Posterior cingulate gyrus (tissue), 11 donors: ENCODE measurements at regions not wholly inside any gene's neighbourhood (a gene's known extent, or its start where the extent isn't known, plus 50 kb on each side); places are given as distances from the start of the nearest gene placed in this dataset.

Source experiments
- DNase-seq, 10 donors: peaks; one replicate each; pipeline versions ENCODE4 v3.0.0 to v3.0.0-alpha.2; 2020 to 2021; ENCODE audit warnings: mixed read lengths in 3 of 10
- intact Hi-C: fragments of 100-400 bp; cut with DNase I; formaldehyde crosslinking; loops from one replicate; pipeline ENCODE4 v1.15.1; 2023

- intact Hi-C loops, result no loop called here
- DNase-seq, result no peak
These were observed 662.3 kb downstream of the CCSER2 start for GRCh38 chr10:84990713-84991112.

DNA sequence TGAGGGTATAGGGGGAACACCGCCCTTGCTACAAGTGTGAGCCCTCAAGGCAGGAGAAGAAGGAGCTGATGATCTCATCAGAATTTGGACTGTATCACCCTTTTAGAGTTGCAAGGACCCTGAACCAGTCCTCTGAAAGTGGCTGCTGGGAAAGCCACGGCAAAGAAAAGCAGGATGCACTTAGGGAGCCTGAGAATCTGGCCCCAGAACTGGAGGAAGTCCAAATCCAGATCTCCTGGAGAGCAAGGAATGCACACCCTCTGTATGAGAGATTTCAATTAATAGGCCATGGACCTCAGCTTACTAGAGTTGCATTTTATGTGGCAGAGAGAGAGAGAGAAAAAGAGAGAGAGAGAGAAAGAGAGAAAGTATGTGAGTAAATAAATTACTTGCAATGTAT is 662.9 kb downstream of the CCSER2 start:
- intact Hi-C loops, result no loop called here
- DNase-seq, result no peak

DNA sequence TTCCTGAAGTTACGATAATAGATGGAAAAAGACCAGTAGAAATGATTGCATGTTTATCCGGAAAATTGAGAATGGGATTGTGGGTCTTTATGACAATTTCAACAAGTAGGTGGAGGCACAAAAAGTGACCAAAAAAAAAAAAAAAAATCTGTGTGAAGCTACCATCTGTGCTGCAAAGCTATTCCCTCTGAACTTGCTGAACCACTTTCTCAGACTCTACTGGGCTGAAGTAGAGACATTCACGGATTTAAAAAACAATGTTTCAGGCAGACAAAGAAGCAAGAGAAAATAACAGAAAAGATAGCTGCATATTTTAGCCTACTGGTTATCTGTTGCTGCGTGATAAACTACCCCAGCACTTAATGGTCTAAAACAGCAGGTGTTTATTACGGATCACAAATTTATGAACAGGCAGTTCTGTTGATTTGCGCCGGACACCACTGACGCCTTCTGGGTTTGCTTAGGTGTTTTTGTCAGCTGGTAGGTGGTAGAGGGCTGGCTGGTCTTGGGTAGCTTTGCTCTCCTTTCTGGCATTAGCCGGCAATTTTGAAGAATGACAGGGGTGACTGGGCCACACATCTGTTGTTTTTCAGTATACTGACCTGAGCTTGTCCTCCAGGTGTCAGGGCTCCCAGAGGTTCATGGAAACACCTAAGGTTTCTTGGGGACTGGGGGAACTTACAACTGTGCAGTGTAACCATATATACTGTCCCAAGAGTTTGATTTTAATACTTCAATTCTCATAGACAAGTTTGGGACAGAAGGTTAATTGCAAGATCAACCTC is 665.1 kb downstream of the CCSER2 start:
- intact Hi-C loops, result no loop called here
- DNase-seq, result no peak

- intact Hi-C loops, result no loop called here
- DNase-seq, result no peak
These were observed 666.3 kb downstream of the CCSER2 start for GRCh38 chr10:84994722-84995121.

GRCh38 chr10:84996580-84996979 is 668.2 kb downstream of the CCSER2 start:
- DNase-seq, result no peak

DNA sequence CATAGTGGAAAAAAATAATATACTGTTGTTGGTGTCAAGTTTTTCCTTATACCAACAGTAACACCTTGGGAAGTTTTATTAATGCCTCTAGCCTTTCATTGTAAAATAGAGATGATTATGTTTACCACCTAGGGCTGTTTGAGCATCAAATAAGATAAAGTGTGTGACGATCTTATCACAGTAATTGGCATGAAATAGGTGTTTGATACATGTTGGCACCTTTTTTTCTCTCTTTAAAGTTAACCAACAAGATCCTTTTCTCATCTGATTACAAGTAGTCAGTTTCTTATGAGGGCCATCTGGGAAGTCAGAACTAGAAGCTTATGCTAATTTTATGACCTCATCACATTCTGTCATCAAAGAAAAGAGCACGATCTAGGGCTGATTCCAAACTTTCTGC is 669.5 kb downstream of the CCSER2 start:
- intact Hi-C loops, result no loop called here
- no peak for DNase-seq

More at GRCh38 chr10:84996580-84996979, 668.2 kb downstream of the CCSER2 start:
- intact Hi-C loops, result no loop called here

DNA sequence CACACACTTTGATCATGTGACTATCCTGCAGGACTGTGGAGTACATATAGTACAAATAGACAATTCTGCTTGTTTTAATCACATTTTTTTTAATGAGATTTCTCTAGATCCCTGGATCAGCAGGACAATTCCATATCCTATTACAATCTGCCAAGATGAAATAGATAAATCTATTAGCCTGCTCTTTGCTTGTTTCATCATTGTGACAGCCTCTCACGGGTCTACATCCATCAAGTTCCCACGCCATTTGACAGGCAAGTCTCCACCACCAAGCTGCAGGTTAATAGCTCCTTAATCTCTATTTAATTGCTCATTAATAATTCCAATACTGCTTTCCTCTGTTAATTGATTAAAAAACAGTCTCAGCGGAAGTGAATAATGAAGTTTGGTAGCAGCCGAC is 671.5 kb downstream of the CCSER2 start:
- DNase-seq, result no peak
- intact Hi-C loops, result no loop called here

GRCh38 chr10:85003083-85003482 is 674.7 kb downstream of the CCSER2 start:
- intact Hi-C loops, result no loop called here
- no peak for DNase-seq

- intact Hi-C loops, result no loop called here
- DNase-seq, result no peak
These were observed 680.2 kb downstream of the CCSER2 start for GRCh38 chr10:85008488-85009184.

DNA sequence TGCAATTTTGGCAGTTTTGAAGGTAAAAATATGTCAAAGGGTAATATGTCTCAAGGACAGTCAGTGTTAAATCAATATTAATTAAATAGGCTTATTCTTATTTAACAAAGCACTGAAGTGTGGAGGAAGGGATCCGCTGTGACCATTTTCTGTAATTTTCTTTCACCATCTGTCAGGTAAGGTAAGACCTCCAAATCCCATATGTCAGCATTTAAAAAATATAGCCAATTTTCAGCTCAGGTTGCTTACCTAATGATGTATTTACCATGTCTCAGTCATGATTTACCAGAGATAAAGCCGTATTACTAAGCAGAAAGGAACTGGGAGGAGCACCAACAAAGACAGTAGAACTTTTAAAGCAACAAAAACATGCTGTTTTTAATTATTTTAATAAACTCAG is 683.9 kb downstream of the CCSER2 start:
- DNase-seq, result no peak
- intact Hi-C loops, result no loop called here

DNA sequence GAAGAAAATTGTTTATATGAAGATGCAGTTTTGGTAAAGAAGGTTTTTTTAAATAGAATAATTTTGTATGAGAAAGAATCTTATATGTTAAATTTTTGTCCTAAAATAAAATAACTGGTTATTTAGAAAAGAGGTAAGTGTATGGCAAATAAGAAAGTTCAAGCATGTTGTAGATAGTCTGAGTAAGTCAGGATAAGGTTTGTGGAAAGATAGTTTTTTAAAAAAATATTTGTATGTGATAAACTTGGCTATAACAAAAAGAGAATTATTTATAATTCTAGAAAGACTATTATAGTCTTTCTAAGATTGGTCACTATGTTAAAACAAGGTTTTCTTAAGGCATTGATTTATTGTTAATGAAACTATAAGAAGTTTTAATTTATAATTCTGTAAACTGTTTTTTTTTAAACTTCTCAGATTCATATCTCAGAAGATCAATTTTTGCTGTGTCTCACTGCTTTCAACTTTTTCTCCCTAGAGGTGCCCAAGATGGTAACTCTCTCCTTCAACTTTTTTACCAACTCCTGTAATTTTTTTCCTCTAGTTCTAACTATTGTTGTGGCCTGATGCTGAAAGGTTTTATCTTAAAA is 698.6 kb downstream of the CCSER2 start:
- no peak for DNase-seq
- intact Hi-C loops, result no loop called here

- no peak for DNase-seq
- intact Hi-C loops, result no loop called here
These were observed 704.6 kb downstream of the CCSER2 start for GRCh38 chr10:85032981-85033380.

- DNase-seq, result no peak
- intact Hi-C loops, result no loop called here
These were observed 708.3 kb downstream of the CCSER2 start for GRCh38 chr10:85036661-85037060.

- intact Hi-C loops, result no loop called here
- no peak for DNase-seq
These were observed 710.9 kb downstream of the CCSER2 start for GRCh38 chr10:85039311-85039710.

- no peak for DNase-seq
- intact Hi-C loops, result no loop called here
These were observed 714.8 kb downstream of the CCSER2 start for GRCh38 chr10:85043207-85043606.

- no peak for DNase-seq
- intact Hi-C loops, result no loop called here
These were observed 716.7 kb downstream of the CCSER2 start for GRCh38 chr10:85045046-85045445.

DNA sequence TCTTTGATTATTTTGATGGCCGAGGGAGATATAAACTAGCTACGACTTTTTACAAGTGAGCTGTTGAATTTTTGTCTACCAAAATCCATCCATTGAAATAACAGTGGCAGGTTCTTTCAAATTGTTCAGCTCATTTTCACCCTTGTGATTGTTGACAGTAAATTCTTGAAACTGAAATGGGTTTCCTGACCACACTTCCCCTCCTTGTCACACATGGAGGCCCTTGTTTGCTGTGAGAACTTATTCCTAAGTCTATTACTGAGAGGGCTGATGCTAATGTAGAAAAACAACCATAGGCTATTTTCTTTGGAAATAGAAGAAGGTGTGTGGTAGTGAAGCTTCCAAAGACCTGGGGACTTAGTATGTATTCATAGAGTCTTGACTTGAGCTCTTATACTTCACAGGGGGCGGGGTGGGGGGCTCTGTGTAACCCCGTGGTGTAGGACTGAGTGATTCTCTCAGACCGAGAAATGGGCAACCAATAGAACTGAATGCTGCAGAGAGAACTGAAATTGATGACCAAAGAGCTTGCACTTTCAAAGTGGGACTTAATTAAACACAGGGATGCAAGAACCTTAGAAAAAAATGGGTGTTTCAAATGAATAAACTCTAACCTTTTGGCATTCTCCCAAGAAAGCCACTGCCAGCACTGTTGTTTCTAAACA is 718.9 kb downstream of the CCSER2 start:
- DNase-seq, result no peak
- intact Hi-C loops, result no loop called here

DNA sequence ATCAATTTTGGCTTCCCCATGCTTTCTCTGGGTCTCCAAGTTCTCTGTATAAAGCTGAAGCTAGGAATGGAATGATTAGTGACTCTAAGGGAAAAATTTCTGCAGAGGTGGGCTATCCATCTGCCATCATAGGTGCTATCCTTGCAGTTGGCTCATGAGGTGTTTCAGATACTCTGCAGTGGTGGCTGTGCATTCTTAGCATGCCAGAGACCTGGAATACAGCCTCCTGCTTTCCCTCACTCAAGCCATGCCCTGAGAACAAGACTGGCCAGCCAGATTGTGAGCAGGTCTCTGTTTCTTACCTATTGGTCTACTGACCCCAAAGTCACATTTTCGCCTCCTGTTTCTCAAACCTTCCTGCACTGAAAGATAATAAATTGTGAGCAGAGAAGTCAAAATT is 719.6 kb downstream of the CCSER2 start:
- intact Hi-C loops, result no loop called here
- no peak for DNase-seq

GRCh38 chr10:85048644-85049043 is 720.3 kb downstream of the CCSER2 start:
- DNase-seq, result no peak
- intact Hi-C loops, result no loop called here

GRCh38 chr10:85060944-85061343 is 732.6 kb downstream of the CCSER2 start:
- intact Hi-C loops, result no loop called here

DNA sequence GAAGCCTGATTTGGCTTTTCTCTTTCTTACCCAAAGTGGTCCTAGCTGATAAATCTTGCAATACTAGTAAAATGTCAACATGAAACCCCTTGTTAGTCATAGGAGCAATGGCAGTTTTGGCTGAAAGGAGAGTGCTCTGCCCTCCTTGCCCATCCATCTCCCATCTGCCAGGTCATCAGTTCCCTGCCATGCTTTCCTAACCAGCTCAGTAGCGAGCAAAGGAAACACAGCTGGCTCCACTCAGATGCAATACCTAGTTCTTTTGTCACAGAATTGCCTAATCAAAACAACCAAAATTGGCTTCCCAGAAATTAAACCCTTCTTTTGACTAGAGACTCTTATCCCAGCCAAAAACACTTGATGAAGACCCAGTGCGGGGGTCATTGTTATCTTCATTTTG is 733.0 kb downstream of the CCSER2 start:
- intact Hi-C loops, result no loop called here

More at GRCh38 chr10:85060944-85061343, 732.6 kb downstream of the CCSER2 start:
- no peak for DNase-seq

More for the DNA sequence above, 733.0 kb downstream of the CCSER2 start:
- DNase-seq, result no peak
